ENCODE measurements at regions not wholly inside any gene's neighbourhood (a gene's known extent, or its start where the extent isn't known, plus 50 kb on each side); places are given as distances from the start of the nearest gene placed in this dataset.

DNA sequence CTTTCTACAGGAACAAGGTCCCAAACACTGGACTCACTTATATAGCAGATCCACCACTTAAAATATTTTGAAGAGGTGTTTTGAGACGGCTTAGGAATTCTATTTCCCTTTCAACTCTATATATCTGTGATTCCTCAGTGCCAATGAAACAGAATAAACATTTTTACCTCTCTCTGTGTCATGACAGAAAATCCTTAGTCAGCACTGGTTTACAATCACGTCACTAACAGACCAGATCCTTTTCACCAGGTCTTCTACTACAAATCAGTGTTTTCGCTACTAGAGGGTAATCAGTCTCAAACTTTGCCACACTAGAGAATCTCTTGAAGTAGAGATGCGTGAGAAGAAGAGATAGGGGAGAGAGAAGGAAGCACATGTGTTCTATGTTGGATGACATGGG, 325.6 kb downstream of the SS18 start:
- no peak for TF ChIP-seq EZH2phosphoT487 (IDR thresholded peaks at IDR 0.05; ENCODE audit: borderline replicate concordance)
- TF ChIP-seq, protein P1, sequence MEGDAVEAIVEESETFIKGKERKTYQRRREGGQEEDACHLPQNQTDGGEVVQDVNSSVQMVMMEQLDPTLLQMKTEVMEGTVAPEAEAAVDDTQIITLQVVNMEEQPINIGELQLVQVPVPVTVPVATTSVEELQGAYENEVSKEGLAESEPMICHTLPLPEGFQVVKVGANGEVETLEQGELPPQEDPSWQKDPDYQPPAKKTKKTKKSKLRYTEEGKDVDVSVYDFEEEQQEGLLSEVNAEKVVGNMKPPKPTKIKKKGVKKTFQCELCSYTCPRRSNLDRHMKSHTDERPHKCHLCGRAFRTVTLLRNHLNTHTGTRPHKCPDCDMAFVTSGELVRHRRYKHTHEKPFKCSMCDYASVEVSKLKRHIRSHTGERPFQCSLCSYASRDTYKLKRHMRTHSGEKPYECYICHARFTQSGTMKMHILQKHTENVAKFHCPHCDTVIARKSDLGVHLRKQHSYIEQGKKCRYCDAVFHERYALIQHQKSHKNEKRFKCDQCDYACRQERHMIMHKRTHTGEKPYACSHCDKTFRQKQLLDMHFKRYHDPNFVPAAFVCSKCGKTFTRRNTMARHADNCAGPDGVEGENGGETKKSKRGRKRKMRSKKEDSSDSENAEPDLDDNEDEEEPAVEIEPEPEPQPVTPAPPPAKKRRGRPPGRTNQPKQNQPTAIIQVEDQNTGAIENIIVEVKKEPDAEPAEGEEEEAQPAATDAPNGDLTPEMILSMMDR (conservative IDR thresholded peaks at IDR 0.05; ENCODE audit: low read length): no peak
- H3K27me3 ChIP-seq (ENCODE audit: insufficient read depth, low read length, poor library complexity, severe bottlenecking): peaks cover 3% of the 10 kb centered on the region

DNA sequence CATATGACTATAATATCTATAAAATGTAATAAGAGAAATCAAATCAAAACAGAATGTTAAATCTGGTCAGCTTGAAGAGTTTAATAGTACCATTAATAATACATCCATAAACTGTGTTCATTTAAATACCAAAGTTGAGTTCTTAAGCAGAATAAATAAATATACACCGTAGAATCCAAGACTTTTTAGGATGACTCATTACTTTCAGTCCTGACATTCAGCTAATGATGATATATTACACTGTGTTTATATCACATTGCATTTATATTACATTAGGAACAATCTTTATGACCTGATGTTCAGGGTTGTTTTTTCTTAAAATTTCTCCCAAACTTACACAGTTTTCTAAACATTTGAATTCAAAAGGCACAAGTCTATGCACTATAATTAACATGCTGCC, 331.3 kb downstream of the SS18 start:
- H3K27me3 ChIP-seq (ENCODE audit: insufficient read depth, low read length, poor library complexity, severe bottlenecking): no peaks in the 10 kb centered on the region
- no peaks in the 10 kb centered on the region for H4K20me1 ChIP-seq (ENCODE audit: insufficient read depth, low read length, poor library complexity, severe bottlenecking)
- H3K9me3 ChIP-seq (ENCODE audit: insufficient read depth, low read depth, low read length): no peaks in the 10 kb centered on the region
- no peak overlapping the region for H3K4me3 ChIP-seq (ENCODE audit: low read length, poor library complexity, severe bottlenecking)
- no peaks in the 10 kb centered on the region for H3K4me1 ChIP-seq (ENCODE audit: insufficient read depth, low read length, poor library complexity, severe bottlenecking)
- no peaks in the 10 kb centered on the region for H3K9me2 ChIP-seq (replicated peaks; ENCODE audit: low read depth, low read length)
- no peaks in the 10 kb centered on the region for H3K79me2 ChIP-seq (ENCODE audit: insufficient read depth, low read length)
- no peak overlapping the region for H3K9ac ChIP-seq (ENCODE audit: low read depth, low read length, poor library complexity, severe bottlenecking)
- TF ChIP-seq, protein P1 (conservative IDR thresholded peaks at IDR 0.05; ENCODE audit: low read length): no peak
- no peak for TF ChIP-seq EZH2phosphoT487 (IDR thresholded peaks at IDR 0.05; ENCODE audit: borderline replicate concordance)
- no peak overlapping the region for H3K4me2 ChIP-seq (ENCODE audit: low read depth, low read length, poor library complexity, severe bottlenecking)
- H3K36me3 ChIP-seq (ENCODE audit: insufficient read depth, low read length): no peaks in the 10 kb centered on the region
- H2AFZ ChIP-seq (ENCODE audit: low read length): no peak overlapping the region
- H3F3A ChIP-seq (ENCODE audit: low read depth): no peaks in the 10 kb centered on the region

More for the DNA sequence above, 325.6 kb downstream of the SS18 start:
- H3F3A ChIP-seq (ENCODE audit: low read depth): no peaks in the 10 kb centered on the region
- H3K79me2 ChIP-seq (ENCODE audit: insufficient read depth, low read length): no peaks in the 10 kb centered on the region
- H3K9ac ChIP-seq (ENCODE audit: low read depth, low read length, poor library complexity, severe bottlenecking): no peak overlapping the region
- H3K9me2 ChIP-seq (replicated peaks; ENCODE audit: low read depth, low read length): no peaks in the 10 kb centered on the region
- no peak overlapping the region for H3K4me2 ChIP-seq (ENCODE audit: low read depth, low read length, poor library complexity, severe bottlenecking)
- no peak overlapping the region for H2AFZ ChIP-seq (ENCODE audit: low read length)
- H4K20me1 ChIP-seq (ENCODE audit: insufficient read depth, low read length, poor library complexity, severe bottlenecking): no peaks in the 10 kb centered on the region
- H3K4me3 ChIP-seq (ENCODE audit: low read length, poor library complexity, severe bottlenecking): no peak overlapping the region
- H3K36me3 ChIP-seq (ENCODE audit: insufficient read depth, low read length): no peaks in the 10 kb centered on the region
- H3K9me3 ChIP-seq (ENCODE audit: insufficient read depth, low read depth, low read length): no peaks in the 10 kb centered on the region
- H3K4me1 ChIP-seq (ENCODE audit: insufficient read depth, low read length, poor library complexity, severe bottlenecking): no peaks in the 10 kb centered on the region

DNA sequence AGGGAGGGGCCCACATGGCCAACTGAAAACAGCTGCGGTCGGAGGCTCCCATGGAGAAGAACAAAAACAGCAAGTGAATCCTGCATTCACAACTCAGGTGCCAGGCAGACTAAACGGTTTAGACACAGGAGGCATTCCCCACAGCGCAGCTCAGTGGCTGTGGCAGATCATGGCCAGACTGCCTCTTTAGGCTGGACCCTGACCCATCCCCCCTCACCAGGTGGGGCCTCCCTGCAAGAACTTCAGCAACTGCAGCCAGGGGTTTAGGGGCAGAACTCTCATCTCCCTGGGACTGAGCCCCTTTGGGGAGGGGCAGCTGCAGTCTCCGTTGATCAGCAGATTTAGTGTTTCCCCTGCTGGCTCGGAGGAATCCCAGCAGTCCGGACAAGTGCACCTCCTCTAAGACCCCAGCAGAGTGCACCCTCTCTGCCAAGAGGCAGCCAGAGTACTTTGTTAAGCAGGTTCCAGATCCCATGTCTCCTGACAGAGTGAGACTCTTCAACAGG, 346.7 kb downstream of the SS18 start:
- no peak overlapping the region for H3K4me2 ChIP-seq (ENCODE audit: low read depth, low read length, poor library complexity, severe bottlenecking)
- H3K9me2 ChIP-seq (replicated peaks; ENCODE audit: low read depth, low read length): no peaks in the 10 kb centered on the region
- H3F3A ChIP-seq (ENCODE audit: low read depth): no peaks in the 10 kb centered on the region
- no peaks in the 10 kb centered on the region for H3K79me2 ChIP-seq (ENCODE audit: insufficient read depth, low read length)
- no peak overlapping the region for H3K4me3 ChIP-seq (ENCODE audit: low read length, poor library complexity, severe bottlenecking)
- no peaks in the 10 kb centered on the region for H3K36me3 ChIP-seq (ENCODE audit: insufficient read depth, low read length)
- no peaks in the 10 kb centered on the region for H3K4me1 ChIP-seq (ENCODE audit: insufficient read depth, low read length, poor library complexity, severe bottlenecking)
- TF ChIP-seq, protein P1 (conservative IDR thresholded peaks at IDR 0.05; ENCODE audit: low read length): no peak; the same call in 1 of the 2 replicates
- TF ChIP-seq EZH2phosphoT487 (IDR thresholded peaks at IDR 0.05; ENCODE audit: borderline replicate concordance): no peak
- H2AFZ ChIP-seq (ENCODE audit: low read length): no peak overlapping the region
- no peak overlapping the region for H3K9ac ChIP-seq (ENCODE audit: low read depth, low read length, poor library complexity, severe bottlenecking)
- no peaks in the 10 kb centered on the region for H4K20me1 ChIP-seq (ENCODE audit: insufficient read depth, low read length, poor library complexity, severe bottlenecking)
- no peaks in the 10 kb centered on the region for H3K27me3 ChIP-seq (ENCODE audit: insufficient read depth, low read length, poor library complexity, severe bottlenecking)
- H3K9me3 ChIP-seq (ENCODE audit: insufficient read depth, low read depth, low read length): no peaks in the 10 kb centered on the region

Data from Loucy (cell line).